ENCODE measurements at regions not wholly inside any gene's neighbourhood (a gene's known extent, or its start where the extent isn't known, plus 50 kb on each side); places are given as distances from the start of the nearest gene placed in this dataset.

DNA sequence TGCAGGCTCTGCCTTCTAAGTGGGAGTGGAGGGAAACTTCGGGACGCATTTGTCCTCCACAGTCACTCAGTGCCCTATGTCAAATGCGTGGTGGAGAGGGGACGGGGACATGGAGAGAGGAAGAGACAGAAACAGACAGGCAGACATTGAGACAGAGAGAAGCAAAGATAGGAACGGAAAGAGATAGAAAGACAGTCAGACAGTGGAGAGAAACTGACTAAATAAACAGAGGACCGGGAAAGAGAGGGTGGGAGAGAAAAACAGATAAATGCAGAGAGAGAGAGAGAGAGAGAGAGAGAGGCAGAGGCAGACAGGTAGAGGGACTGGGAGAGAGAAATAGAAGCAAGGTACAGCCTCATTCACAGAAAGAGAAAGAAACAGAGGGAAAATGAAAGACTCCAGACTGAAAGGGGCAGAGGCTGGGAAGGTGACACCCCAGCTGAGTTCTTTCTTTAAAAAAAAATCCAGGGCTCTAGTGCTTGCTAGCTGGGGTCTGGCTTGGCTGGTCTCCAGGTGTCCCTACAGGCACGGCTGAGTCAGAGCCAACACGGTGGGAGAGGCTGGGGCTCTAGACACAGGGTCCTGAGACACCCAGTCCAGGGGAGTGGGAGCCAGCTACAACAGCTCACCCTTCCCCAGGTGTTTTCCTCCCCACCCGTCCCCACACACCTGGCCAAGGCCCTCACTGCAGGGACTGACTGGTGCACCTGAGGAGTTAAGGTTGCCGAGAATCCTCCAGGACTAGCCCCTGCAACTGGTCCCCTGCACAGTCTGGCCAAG lies 506.1 kb upstream of the PROK2 start:
- FAIRE-seq = no peak

DNA sequence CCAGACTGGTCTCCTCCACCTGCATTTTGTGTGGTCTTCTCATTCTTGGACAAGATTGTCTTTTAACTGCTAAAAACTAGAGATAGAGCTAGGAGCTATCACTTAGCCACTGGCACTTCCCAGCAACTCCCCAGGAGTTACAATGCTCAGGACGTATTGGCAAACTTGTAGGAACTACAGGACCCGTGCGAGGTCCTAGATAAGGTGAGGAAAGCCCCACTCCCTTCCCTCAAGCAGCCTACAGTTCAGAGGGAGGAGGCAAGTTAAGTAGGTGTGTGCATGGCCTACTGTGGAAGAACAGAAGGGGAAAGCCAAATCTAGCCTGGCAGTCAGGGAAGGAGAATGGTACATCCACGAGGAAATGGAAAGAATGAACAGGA lies 504.7 kb upstream of the PROK2 start:
- FAIRE-seq = no peak

DNA sequence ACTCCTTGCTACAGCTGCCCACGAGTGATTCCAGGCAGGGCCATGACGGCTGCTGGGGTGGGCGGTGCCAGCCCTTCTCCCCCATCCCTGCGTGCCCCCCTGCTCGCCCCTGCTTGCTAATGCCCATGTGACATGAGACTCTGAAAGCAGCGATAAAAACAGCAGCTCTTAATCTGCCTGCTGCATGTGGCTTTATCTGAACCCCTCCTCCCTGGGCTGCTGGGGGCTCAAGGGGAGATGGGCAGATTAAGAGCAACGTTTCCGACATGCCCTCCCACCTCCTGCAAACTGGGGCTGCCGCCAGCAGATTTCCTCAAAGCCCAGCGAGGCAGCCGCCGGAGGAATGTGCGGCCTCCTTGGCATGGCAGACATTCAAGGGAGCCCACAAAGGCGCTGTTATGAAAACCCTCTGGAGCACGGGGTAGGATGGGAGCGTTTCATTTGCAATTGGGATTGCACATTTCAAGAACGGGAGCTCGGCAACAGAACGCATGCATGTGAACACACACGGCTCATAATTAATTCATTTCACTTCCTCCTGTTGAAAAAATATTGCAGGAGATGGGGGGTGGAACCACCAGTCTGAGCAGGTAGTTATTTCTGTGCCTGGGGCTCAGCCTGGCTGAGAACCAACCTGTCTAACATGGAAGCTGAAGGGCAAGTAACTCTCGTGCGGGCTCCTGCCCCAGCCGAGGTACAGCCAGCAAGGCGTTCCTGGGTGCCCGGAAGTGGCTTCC lies 504.2 kb upstream of the PROK2 start:
- no peak for FAIRE-seq

DNA sequence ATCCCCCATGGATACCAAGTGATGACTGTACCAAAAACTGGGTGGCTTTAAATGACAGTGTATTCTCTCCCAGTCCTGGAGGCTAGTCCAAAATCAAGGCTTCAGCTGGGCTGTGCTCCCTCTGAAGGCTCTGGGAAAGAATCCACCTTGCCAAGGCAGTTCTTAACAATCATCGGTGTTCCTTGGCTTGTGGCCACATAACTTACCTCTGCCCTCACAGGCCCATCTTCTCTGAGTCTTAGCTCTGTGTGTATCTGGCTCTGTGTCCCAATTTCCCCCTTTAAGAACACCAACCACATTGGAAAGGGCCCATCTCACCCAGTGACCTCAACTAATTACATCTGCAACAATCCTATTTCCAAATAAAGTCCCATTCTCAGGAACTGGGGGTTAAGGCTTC lies 503.0 kb upstream of the PROK2 start:
- FAIRE-seq = no peak

DNA sequence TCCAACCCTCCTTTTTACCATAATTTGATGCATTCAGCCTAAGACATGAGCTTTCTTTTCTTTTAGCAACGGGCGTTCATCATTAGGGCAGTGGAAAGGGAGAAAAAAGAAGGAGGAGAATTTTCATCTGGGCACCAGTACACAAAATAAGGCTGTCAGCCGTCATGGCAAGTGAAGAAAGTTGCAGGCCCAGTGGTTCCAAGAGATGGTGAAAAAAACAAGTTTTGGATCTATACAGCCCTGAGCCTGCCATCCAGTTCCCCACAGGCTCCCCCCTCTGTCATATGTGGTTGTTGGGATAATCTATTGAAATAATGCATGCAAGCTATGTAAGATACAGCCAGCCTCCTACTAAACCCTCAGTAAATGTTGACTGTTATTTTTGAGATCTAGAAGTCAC lies 500.6 kb upstream of the PROK2 start:
- no peak for FAIRE-seq

DNA sequence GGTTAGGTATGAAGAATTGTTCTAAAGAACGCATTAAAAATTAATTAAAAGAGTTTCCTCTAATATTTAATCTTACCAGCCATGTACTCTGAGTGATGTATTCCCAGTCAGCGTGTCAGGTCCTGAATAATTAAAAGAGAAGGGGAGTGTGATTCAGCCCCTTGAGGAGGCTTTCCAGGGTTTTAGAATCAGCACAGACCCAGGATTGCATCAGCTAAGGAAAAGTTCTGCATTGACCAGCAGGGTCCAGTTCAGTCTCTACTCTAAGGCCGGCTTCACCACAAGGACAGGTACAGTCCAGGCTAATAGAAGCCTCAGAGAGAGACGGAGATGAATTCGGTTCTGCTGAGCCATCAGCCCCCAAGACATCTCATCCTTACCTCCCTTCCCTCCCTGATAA lies 499.5 kb upstream of the PROK2 start:
- no peak for FAIRE-seq

DNA sequence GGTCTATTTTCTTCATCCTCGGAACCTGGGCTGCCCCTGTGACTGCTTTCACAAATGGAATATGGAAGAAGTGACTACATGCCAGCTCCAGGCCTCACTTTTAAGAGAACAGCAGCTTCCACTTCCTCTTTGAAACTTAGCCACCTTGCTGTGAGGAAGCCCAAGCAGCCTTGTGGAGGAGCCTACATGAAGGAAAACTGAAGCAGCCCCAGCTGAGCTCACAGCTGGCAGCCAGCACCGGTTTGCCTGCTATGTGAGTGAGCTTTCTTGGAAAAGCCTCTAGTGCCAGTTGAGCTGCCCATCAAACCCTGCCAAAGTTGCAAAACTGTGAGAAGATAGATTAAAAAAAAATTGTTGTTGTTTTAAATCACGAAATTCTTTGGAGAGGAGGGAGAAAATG lies 498.0 kb upstream of the PROK2 start:
- no peak for FAIRE-seq

DNA sequence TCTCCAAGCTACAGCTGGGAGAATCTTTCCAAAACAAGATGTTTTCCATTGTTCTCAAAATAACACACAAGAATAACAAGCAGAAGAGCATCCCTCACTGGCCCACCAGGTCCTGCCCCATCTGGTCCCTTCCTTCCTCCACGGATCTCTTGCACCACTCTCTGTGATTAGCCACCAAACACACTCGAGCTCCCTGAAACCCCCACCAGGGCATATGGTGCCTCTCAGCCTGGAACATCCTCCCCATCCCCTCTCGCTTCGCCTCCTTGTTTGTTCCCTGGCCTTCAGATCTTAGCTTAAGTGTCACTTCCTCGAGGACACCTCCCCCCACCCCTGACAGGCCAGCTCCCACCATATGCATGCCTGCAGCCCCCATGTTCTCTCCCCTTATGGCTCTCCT lies 496.6 kb upstream of the PROK2 start:
- FAIRE-seq = no peak

DNA sequence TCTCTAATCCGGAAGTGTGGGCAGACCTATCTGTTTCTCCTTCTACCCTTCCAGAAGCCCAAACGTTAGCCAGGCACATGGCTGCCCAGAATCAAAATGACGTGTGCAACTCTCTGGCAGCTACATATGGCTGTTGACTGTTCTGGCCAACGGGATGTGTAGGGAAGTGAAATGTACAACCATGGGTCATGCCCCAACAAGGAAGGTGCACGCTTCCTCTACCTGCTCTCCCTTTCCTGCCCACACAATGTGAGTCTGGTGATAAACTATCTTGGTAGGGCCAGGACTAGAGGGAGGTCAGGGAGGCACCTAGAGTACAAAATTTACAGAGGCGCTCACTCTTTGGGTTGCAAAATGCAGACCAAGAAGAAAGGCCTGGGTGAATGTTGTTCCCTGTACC lies 495.9 kb upstream of the PROK2 start:
- FAIRE-seq = no peak

DNA sequence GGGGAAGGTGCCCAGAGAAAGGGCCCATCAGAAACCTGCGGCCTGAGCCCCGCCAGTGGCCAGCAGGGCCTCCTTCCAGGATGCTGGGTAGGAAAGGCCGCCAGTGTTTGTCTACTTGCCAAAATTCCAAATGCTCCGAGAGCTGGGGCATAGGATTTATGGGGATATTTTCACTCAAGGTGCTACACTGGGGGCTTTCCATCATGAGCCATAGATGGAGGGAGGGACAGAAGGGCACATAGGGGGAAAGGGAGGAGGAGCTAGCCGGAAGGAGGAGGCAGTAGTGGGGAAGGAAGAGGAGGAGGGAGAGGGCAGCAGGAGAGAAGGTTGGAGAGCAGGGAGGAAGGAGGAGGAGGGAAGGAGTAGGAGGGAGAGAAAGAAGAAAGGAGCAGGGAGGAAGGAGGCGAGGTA lies 494.7 kb upstream of the PROK2 start:
- FAIRE-seq = no peak

DNA sequence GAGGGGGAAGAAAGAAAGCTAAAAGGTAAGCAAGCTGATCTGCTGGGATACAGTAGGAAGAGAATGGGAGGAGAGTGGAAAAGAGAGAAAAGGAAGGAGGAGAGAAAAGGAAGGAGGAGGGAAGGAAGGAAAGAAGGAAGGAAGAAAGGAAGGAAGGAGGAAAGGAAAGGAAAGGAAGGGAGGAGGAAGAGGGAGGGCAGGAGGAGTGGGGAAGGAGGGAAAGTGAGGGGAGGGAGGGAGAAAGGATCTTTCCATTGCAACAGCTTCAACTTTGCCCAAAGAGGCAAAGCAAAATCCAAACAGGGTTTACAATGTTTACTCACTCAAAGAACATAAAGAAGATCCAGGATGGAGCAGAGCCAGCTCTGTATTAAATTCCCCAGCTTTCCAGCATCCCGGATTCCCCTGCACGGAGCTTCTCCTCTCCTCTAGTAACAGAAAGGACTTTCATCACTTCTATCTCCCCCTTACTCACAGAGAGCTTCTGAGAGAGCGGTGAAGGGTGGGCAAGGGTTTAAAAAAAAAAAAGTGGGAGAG lies 494.2 kb upstream of the PROK2 start:
- no peak for FAIRE-seq

DNA sequence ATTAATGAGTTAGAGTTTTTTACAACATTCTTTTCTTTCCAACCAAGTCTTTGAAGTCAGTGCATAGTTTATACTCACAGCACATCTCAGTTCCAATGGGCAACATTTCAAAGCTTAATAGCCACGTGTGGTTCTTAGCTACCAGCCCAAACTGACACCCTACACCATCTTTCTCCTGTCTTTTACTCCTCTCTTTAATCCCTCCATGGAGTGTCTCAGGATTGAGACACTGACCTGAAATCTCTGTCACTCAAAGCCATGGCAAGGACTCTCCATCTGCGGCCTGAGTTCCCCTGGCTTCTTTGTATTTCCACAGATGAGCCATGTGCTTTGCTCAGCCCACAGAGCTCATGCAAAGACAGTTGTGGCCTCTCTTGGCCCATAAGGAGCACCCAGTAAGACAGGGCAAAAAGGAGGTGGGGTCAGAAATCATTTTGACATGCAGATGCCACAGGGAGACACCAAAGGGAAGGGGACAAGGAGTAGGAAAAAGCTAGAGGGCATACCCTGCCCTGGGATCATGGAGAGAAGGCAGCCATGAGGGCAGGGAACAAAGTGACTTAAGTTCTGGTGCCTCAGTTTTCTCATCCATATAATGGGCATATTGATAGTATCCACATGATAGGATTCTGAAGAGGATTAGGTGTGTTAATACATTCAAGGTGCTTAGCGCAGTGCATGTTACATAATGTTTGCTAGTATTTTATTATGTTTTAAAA lies 493.6 kb upstream of the PROK2 start:
- no peak for FAIRE-seq

DNA sequence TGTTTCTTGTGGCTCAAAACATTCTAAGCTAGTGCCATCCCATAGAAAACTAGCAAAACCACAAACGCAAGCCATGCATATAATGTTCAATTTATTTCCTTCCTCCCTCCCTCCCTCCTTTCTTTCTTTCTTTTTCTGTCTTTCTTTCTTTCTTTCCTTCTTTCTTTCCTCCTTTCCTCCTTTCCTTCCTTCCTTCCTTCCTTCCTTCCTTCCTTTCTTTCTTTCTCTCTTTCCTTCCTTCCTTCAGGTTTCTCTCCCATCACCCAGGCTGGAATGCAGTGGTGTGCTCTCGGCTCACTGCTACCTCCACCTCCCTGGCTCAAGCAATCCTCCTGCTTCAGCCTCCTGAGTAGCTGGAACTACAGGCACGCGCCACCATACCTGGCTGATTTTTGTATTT lies 492.8 kb upstream of the PROK2 start:
- no peak for FAIRE-seq

DNA sequence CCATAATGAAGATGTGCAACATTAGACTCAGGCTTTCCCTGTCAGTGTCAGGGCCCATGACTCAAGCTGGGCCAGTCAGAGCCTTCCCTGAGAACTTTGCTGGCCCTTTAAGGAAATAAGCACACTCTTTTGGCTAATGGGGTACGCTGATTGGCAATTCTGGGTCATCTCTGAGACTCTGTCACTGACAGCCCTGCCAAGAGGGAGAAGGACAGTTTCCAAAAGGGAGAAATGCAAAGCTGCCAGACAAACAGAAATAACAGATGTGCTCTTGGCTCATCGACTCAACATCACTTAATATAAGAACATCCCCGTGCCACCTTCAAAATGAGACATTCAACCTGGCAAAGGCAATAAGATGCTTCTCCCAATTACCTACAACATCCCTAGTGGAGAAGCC lies 491.9 kb upstream of the PROK2 start:
- no peak for FAIRE-seq

DNA sequence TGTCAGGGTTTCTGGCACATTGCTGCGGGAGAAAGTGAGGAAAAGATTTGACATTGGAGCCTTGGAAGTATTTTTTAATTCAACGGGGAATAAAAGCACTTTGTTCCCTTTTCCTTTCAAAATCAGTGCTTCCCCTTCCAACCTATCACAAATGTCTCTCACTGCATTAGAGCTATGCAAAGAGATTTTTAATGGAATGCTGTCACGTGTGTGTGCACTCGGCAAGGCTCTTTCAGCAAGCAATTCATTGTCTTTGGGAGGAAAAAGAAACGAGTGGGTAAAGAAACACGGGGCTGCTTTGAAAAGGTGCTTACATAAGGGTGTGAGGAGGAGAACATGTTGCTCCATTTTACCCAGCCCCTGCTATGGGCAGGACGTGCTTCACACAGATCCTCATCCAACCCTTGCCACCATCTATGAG lies 490.4 kb upstream of the PROK2 start:
- FAIRE-seq = no peak

DNA sequence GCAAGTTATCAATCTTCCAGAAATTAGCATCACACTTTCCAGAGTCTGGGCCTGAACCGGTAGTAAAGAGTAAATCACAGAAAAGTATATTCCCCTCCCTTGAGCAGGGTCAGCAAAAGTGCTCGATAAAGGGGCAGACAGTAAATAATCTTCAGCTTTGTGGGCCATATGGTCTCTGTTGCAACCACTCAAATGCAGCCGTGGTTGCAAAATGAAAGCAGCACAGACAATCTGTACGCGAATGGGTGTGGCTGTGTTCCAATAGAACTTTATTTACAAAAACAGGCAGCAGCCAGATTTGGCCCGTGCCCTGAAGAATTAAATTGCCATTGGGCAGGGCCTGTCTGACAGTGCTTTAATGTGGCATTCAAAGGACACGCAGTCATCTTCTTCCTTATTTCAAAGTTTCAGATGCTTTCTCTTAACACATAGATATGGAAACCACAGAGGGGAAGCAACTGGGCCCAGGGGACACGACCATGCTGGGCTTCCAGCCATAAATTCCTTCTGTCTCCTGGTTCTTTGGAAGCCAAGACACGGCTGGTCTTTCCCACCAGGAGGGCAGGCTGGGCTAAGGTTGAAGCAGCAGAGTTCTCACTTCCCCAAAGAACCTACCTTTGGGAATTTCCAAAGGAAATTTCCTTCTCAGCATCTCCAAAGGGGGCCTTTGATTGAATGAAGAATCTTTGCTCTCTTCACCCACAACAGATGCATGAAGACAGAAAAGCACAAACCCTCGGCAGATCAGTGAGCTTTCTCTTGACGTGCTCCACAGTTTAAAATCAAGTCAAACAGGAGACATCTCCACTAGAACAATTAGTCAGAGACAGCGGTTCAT lies 489.8 kb upstream of the PROK2 start:
- FAIRE-seq = no peak

DNA sequence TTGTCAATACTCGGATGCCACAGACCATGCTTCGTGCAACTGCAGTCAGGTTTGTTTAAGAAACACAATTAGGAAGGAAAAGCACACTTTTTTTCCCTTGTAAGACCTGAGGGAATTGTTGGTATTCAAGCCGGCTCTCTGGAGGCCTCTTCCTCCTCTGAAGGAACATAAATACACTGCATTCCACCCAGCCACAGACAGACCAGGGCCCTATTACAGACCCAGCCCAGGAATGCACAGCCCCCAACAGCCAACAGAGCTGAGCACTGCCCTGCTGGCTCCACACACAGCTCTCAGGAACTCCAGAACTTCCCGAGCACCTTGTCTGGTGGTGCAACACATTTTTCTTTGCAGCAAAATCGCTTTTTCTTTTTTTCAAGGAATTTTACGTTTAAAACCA lies 488.7 kb upstream of the PROK2 start:
- FAIRE-seq = no peak

DNA sequence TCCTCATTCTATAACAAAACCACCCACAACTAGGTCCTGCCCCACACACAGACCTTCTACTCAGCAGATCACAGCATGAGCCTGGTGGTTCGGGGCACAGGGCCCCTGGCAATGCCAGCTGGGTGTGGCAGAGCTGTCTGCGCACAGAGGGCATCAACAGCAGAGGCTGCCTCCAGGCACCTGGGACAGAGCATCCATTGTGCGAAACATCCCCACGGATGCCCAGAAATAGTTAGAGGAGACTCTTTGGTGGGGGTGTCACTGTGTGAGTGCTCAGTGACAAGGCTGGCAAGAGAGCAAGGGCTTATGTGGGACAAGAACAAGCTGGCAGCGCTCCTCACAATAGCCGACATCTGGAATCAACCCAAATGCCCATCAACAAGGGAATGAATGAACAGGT lies 487.4 kb upstream of the PROK2 start:
- FAIRE-seq = no peak

DNA sequence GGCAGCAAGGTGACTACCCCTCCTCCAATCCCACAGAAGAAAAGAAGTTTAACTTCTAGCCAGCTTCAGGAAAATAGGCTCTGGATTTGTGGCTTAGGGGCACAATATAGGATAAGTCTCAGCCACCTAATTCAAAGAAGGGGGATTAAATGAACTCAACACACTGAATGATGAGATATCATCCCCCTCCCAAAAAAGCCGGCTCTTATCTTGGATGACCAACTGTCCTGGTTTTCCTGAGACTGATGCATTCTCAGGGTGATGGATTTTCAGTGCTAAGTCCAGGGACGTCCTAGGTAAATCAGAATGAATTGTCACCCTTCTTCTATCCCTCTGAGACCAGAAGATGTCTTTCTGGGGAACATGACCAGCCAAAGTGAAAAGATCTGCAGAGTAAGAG lies 487.0 kb upstream of the PROK2 start:
- FAIRE-seq = no peak

DNA sequence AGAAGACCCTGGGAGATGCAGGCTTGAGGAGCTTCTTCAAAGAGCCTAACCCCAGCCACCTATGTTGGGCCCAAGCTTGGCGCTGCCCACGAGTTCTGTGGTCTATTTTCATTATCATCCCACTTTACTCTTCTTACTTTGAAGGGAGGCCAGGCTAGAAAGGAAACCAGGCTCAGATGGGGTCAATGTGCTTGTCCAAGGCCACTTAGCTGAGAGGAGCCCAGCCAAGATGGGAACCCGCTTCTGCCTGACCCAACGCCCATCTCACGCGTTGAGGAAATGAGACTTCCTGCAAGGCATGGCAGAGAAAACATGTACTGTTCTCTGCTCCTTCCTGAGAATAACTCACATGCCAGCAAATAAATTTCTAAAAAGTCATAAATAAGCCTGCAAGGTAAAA lies 486.3 kb upstream of the PROK2 start:
- FAIRE-seq = no peak

DNA sequence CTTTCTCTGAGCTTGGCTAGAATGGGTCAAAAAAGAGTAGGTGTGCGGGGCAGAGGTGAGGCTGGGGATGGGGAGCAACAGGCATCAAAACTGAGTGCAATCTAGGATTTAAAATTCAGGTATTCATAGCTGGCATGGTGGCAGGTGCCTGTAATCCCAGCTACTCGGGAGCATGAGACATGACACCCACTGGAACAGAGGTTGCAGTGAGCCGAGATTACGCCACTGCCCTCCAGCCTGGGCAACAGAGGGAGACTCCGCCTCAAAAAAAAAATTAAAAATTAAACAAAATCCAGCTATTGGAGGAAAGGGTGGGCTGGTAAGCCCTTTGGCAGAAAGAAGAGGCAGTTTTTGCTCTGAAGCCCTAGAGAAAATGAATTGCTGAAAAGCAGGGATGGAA lies 485.8 kb upstream of the PROK2 start:
- no peak for FAIRE-seq

DNA sequence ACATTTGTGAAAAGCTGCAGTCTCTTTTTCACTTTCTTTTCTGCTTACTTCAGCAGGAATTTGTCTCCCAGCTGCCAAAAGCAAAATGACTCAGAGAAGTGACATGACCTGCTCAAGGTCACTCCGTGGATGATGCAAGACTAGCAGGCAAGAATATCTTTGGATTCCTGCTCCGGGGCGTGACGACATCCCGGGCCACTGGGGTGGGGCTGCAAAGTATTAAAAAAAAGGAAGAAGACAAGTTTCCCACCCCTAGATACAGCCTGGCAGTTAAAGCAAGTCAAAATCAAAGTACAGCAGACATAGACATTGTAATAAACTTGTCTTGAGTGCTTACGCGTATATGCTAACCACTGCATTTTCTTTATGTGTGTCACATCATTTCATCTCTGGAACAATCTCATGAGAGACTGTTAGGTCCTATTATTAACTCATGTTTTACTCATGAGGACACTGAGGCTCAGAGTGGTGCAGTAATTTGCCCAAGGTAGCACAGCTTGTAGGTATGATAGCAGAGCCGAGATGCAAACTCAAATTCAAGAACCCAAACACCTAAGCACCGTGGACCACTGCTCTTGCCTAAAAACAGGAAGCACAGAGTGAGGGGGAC lies 485.2 kb upstream of the PROK2 start:
- FAIRE-seq = no peak
